ENCODE measurements at regions not wholly inside any gene's neighbourhood (a gene's known extent, or its start where the extent isn't known, plus 50 kb on each side); places are given as distances from the start of the nearest gene placed in this dataset.

- no peaks in the 10 kb centered on the region for H3K9me3 ChIP-seq (ENCODE audit: control insufficient read depth in 2 of 2, insufficient read depth in 1 of 2, low read length in 1 of 2)
- no peak overlapping the region for H3K27ac ChIP-seq (ENCODE audit: low read depth in 1 of 2, low read length in 1 of 2)
- H3K4me3 ChIP-seq (ENCODE audit: low read length in 2 of 2): no peak overlapping the region
- 93% methylated on average over 5 of the region's 5 CpGs for WGBS
- H3K4me1 ChIP-seq (ENCODE audit: control insufficient read depth in 2 of 2, insufficient read depth in 2 of 2, low read length in 2 of 2): peaks cover 0 to 5% of the 10 kb centered on the region in 2 donors
- H3K27me3 ChIP-seq (ENCODE audit: control insufficient read depth in 2 of 2, insufficient read depth in 1 of 2, low read length in 1 of 2): no peaks in the 10 kb centered on the region
- no peak for DNase-seq (ENCODE audit: low read depth in 6 of 9, low spot score in 9 of 9)
- H3K36me3 ChIP-seq (ENCODE audit: control insufficient read depth in 2 of 2, insufficient read depth in 2 of 2, low read length in 1 of 2): no peaks in the 10 kb centered on the region
Observed at GRCh38 chr9:87112656-87113055, 165.3 kb upstream of the GAS1 start.

GRCh38 chr9:87113874-87114273 lies 166.6 kb upstream of the GAS1 start:
- WGBS: 92% methylated on average over 2 of the region's 2 CpGs
- H3K27ac ChIP-seq (ENCODE audit: low read depth in 1 of 2, low read length in 1 of 2): no peak overlapping the region
- no peak overlapping the region for H3K4me3 ChIP-seq (ENCODE audit: low read length in 2 of 2)
- H3K36me3 ChIP-seq (ENCODE audit: control insufficient read depth in 2 of 2, insufficient read depth in 2 of 2, low read length in 1 of 2): no peaks in the 10 kb centered on the region
- H3K4me1 ChIP-seq (ENCODE audit: control insufficient read depth in 2 of 2, insufficient read depth in 2 of 2, low read length in 2 of 2): peaks cover 0 to 5% of the 10 kb centered on the region in 2 donors
- H3K9me3 ChIP-seq (ENCODE audit: control insufficient read depth in 2 of 2, insufficient read depth in 1 of 2, low read length in 1 of 2): no peaks in the 10 kb centered on the region
- no peak for DNase-seq (ENCODE audit: low read depth in 6 of 9, low spot score in 9 of 9)
- H3K27me3 ChIP-seq (ENCODE audit: control insufficient read depth in 2 of 2, insufficient read depth in 1 of 2, low read length in 1 of 2): no peaks in the 10 kb centered on the region

GRCh38 chr9:87115785-87116184 lies 168.5 kb upstream of the GAS1 start:
- no peak for DNase-seq (ENCODE audit: low read depth in 6 of 9, low spot score in 9 of 9)
- no peaks in the 10 kb centered on the region for H3K36me3 ChIP-seq (ENCODE audit: control insufficient read depth in 2 of 2, insufficient read depth in 2 of 2, low read length in 1 of 2)
- H3K27ac ChIP-seq (ENCODE audit: low read depth in 1 of 2, low read length in 1 of 2): no peak overlapping the region
- no peaks in the 10 kb centered on the region for H3K27me3 ChIP-seq (ENCODE audit: control insufficient read depth in 2 of 2, insufficient read depth in 1 of 2, low read length in 1 of 2)
- no peaks in the 10 kb centered on the region for H3K4me1 ChIP-seq (ENCODE audit: control insufficient read depth in 2 of 2, insufficient read depth in 2 of 2, low read length in 2 of 2)
- H3K9me3 ChIP-seq (ENCODE audit: control insufficient read depth in 2 of 2, insufficient read depth in 1 of 2, low read length in 1 of 2): no peaks in the 10 kb centered on the region
- no peak overlapping the region for H3K4me3 ChIP-seq (ENCODE audit: low read length in 2 of 2)
- WGBS: 82% methylated on average over 1 of the region's 1 CpG

GRCh38 chr9:87116492-87116891 lies 169.2 kb upstream of the GAS1 start:
- Histone ChIP-seq H3K4me3 (ENCODE audit: low read length in 2 of 2) (no peak overlapping the region), H3K36me3 (ENCODE audit: control insufficient read depth in 2 of 2, insufficient read depth in 2 of 2, low read length in 1 of 2) (no peaks in the 10 kb centered on the region), H3K9me3 (ENCODE audit: control insufficient read depth in 2 of 2, insufficient read depth in 1 of 2, low read length in 1 of 2) (no peaks in the 10 kb centered on the region), H3K27ac (ENCODE audit: low read depth in 1 of 2, low read length in 1 of 2) (peak overlapping the region in 1 of 2 donors; percentile 26), H3K27me3 (ENCODE audit: control insufficient read depth in 2 of 2, insufficient read depth in 1 of 2, low read length in 1 of 2) (no peaks in the 10 kb centered on the region), H3K4me1 (ENCODE audit: control insufficient read depth in 2 of 2, insufficient read depth in 2 of 2, low read length in 2 of 2) (no peaks in the 10 kb centered on the region)
- DNase-seq (ENCODE audit: low read depth in 6 of 9, low spot score in 9 of 9): no peak
- 82% methylated on average over 3 of the region's 3 CpGs for WGBS

- WGBS: 78% methylated on average over 1 of the region's 1 CpG
- Histone ChIP-seq H3K36me3 (ENCODE audit: control insufficient read depth in 2 of 2, insufficient read depth in 2 of 2, low read length in 1 of 2) (no peaks in the 10 kb centered on the region), H3K27ac (ENCODE audit: low read depth in 1 of 2, low read length in 1 of 2) (no peak overlapping the region), H3K9me3 (ENCODE audit: control insufficient read depth in 2 of 2, insufficient read depth in 1 of 2, low read length in 1 of 2) (no peaks in the 10 kb centered on the region), H3K4me3 (ENCODE audit: low read length in 2 of 2) (no peak overlapping the region), H3K27me3 (ENCODE audit: control insufficient read depth in 2 of 2, insufficient read depth in 1 of 2, low read length in 1 of 2) (no peaks in the 10 kb centered on the region), H3K4me1 (ENCODE audit: control insufficient read depth in 2 of 2, insufficient read depth in 2 of 2, low read length in 2 of 2) (no peaks in the 10 kb centered on the region)
- no peak for DNase-seq (ENCODE audit: low read depth in 6 of 9, low spot score in 9 of 9)
Observed at GRCh38 chr9:87118594-87118993, 171.3 kb upstream of the GAS1 start.

GRCh38 chr9:87119328-87119881 lies 172.1 kb upstream of the GAS1 start:
- WGBS: 61% methylated on average over 11 of the region's 11 CpGs
- H3K36me3 ChIP-seq (ENCODE audit: control insufficient read depth in 2 of 2, insufficient read depth in 2 of 2, low read length in 1 of 2): no peaks in the 10 kb centered on the region
- H3K9me3 ChIP-seq (ENCODE audit: control insufficient read depth in 2 of 2, insufficient read depth in 1 of 2, low read length in 1 of 2): no peaks in the 10 kb centered on the region
- H3K4me1 ChIP-seq (ENCODE audit: control insufficient read depth in 2 of 2, insufficient read depth in 2 of 2, low read length in 2 of 2): no peaks in the 10 kb centered on the region
- H3K4me3 ChIP-seq (ENCODE audit: low read length in 2 of 2): no peak overlapping the region
- peak in 1 of 9 donors; percentile 10 for DNase-seq (ENCODE audit: low read depth in 6 of 9, low spot score in 9 of 9)
- no peaks in the 10 kb centered on the region for H3K27me3 ChIP-seq (ENCODE audit: control insufficient read depth in 2 of 2, insufficient read depth in 1 of 2, low read length in 1 of 2)
- H3K27ac ChIP-seq (ENCODE audit: low read depth in 1 of 2, low read length in 1 of 2): no peak overlapping the region

- H3K9me3 ChIP-seq (ENCODE audit: control insufficient read depth in 2 of 2, insufficient read depth in 1 of 2, low read length in 1 of 2): no peaks in the 10 kb centered on the region
- WGBS: 89% methylated on average over 5 of the region's 5 CpGs
- no peaks in the 10 kb centered on the region for H3K27me3 ChIP-seq (ENCODE audit: control insufficient read depth in 2 of 2, insufficient read depth in 1 of 2, low read length in 1 of 2)
- no peak for DNase-seq (ENCODE audit: low read depth in 6 of 9, low spot score in 9 of 9)
- no peaks in the 10 kb centered on the region for H3K36me3 ChIP-seq (ENCODE audit: control insufficient read depth in 2 of 2, insufficient read depth in 2 of 2, low read length in 1 of 2)
- H3K27ac ChIP-seq (ENCODE audit: low read depth in 1 of 2, low read length in 1 of 2): no peak overlapping the region
- no peaks in the 10 kb centered on the region for H3K4me1 ChIP-seq (ENCODE audit: control insufficient read depth in 2 of 2, insufficient read depth in 2 of 2, low read length in 2 of 2)
- no peak overlapping the region for H3K4me3 ChIP-seq (ENCODE audit: low read length in 2 of 2)
Observed at GRCh38 chr9:87120610-87121009, 173.3 kb upstream of the GAS1 start.

GRCh38 chr9:87122947-87123685 lies 175.8 kb upstream of the GAS1 start:
- no peak for DNase-seq (ENCODE audit: low read depth in 6 of 9, low spot score in 9 of 9)
- H3K9me3 ChIP-seq (ENCODE audit: control insufficient read depth in 2 of 2, insufficient read depth in 1 of 2, low read length in 1 of 2): no peaks in the 10 kb centered on the region
- no peaks in the 10 kb centered on the region for H3K4me1 ChIP-seq (ENCODE audit: control insufficient read depth in 2 of 2, insufficient read depth in 2 of 2, low read length in 2 of 2)
- no peak overlapping the region for H3K27ac ChIP-seq (ENCODE audit: low read depth in 1 of 2, low read length in 1 of 2)
- H3K4me3 ChIP-seq (ENCODE audit: low read length in 2 of 2): no peak overlapping the region
- no peaks in the 10 kb centered on the region for H3K27me3 ChIP-seq (ENCODE audit: control insufficient read depth in 2 of 2, insufficient read depth in 1 of 2, low read length in 1 of 2)
- WGBS: 39% methylated on average over 6 of the region's 6 CpGs
- H3K36me3 ChIP-seq (ENCODE audit: control insufficient read depth in 2 of 2, insufficient read depth in 2 of 2, low read length in 1 of 2): no peaks in the 10 kb centered on the region

GRCh38 chr9:87123830-87124229 lies 176.5 kb upstream of the GAS1 start:
- DNase-seq (ENCODE audit: low read depth in 6 of 9, low spot score in 9 of 9): no peak
- H3K9me3 ChIP-seq (ENCODE audit: control insufficient read depth in 2 of 2, insufficient read depth in 1 of 2, low read length in 1 of 2): no peaks in the 10 kb centered on the region
- no peaks in the 10 kb centered on the region for H3K27me3 ChIP-seq (ENCODE audit: control insufficient read depth in 2 of 2, insufficient read depth in 1 of 2, low read length in 1 of 2)
- H3K36me3 ChIP-seq (ENCODE audit: control insufficient read depth in 2 of 2, insufficient read depth in 2 of 2, low read length in 1 of 2): no peaks in the 10 kb centered on the region
- no peak overlapping the region for H3K4me3 ChIP-seq (ENCODE audit: low read length in 2 of 2)
- WGBS: 95% methylated on average over 3 of the region's 3 CpGs
- no peaks in the 10 kb centered on the region for H3K4me1 ChIP-seq (ENCODE audit: control insufficient read depth in 2 of 2, insufficient read depth in 2 of 2, low read length in 2 of 2)
- H3K27ac ChIP-seq (ENCODE audit: low read depth in 1 of 2, low read length in 1 of 2): no peak overlapping the region

Data from thymus (tissue), 11 donors.